ENCODE measurements at regions not wholly inside any gene's neighbourhood (a gene's known extent, or its start where the extent isn't known, plus 50 kb on each side); places are given as distances from the start of the nearest gene placed in this dataset.

- no peak for DNase-seq (ENCODE audit: low spot score)
Measured at GRCh38 chr4:52288212-52288855, 237.2 kb downstream of the SPATA18 start.

DNA sequence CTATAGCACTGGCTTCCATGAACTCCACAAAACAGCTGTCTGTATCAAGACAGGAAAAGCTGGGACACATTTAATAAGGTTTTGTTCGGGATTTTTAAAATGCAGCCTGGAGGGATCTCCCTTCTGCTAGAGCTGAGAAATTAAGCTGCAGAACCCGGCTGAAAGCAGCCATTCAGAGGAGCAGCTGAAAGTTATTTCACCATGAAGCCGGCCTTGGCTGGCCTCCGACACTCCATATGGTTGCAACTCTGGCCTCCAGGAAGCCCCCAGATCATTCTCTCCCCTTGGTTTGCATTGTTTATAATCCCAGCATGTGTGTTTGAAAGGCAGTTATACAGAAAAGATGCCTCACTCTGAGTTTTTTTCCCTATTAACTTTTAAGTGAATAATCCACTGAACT, 239.4 kb downstream of the SPATA18 start:
- no peak for DNase-seq (ENCODE audit: low spot score)

GRCh38 chr4:52292245-52292644, 241.1 kb downstream of the SPATA18 start:
- DNase-seq (ENCODE audit: low spot score), result no peak

DNA sequence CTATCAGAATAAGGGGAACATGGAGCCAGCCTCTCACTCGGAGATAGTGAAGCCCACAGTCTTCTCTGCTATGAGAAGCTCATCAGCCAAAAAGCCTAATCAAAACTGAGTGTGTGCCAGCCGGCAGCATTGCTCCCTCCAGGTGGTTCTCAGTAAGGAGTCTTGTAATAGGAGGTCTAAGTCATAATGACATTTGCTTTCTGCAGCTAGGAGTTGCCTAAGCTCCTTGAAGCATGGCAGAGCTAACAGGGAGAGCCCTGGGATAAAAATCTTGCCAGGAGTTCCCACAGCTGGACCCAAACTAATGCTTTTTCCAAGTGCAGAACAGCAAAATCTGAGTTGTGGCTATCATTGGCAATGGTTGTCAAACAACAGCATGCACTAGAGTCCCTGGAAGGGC, 245.2 kb downstream of the SPATA18 start:
- DNase-seq (ENCODE audit: low spot score), result no peak

DNA sequence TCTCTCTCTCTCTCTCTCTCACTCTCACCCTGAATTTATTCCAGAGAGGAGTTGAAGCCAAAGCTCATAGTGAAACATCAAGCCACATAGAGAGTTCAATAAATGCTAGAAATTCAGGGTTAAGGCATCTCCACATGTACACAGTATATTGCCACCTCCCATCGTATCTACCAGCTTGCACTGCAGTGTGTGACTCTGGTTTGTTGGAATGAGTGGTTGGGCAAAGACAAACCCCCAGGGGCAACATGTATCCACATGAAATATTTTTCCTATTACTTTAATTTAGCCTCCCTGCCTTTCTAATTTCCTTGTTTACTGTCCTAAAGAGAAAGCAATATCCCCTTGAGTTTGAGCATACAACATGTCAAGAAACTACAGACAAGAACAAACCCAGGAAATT, 247.3 kb downstream of the SPATA18 start:
- DNase-seq (ENCODE audit: low spot score), result no peak

DNA sequence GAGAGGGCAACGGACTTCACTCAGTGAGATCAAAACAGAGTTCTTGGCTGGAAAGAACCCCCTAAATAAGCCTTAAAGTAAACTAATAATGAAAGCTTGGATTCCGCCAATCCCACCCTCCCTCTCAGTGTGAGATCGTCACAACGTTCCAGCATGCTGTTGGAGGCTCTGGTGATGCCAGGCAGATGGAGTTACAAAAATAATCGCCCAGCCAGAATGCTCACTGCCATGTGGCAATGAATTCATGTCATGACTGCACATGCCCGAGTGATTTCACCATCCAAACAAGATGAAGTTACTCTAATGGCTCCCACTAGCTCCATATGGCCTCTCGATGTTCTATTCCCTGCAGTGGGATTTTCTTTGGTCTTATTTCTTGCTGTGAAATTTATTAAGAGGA, 248.0 kb downstream of the SPATA18 start:
- no peak for DNase-seq (ENCODE audit: low spot score)

DNA sequence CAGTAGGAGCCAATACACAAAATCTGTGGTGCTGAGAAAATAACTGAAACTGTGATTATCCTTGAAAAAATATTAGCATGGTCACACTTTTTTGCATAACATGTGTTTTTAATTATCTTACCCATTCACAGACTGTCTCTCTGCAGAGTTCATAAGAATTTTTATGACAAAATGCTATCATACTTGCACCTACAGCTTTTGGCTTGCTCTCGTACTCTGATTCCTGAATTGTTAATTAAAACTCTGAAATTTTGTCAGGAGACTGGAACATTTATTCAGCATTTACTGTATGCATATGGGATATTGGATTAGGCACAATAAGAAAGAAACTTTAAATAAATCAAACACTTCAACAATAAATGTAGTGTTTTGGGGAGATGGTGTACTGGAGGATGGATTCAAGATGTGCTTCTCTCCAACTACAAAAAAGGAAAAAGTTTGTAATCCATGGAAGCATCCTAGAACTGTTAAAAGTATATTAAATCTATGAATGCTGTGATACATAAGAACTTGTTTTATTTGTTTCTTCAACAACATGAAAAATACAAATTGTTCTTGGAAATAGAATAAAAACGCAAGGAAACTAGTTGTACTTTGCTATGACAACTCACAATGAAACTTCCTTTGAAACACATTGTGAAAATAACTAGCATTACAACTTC, 260.5 kb downstream of the SPATA18 start:
- DNase-seq (ENCODE audit: low spot score), result no peak

DNA sequence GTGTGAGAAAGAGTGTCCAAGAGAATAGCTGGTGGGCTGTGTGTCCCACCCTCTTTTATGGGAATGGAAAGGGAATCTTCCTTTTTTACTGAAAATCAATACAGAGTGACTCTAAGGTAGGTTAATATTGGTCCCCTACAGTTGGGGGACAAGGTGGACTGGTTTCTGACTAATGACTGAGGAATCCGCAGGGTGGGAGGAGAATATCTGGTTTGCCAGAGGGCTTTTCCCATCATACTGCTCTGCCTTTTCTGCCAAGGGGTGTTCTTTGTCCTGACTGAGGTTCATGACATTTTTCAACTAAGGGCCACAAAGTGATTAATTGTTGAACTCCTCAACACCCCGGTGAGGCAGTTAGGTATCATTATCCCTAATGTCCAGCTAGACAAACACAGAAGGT, 261.6 kb downstream of the SPATA18 start:
- DNase-seq (ENCODE audit: low spot score), result no peak

GRCh38 chr4:52317361-52317879, 266.3 kb downstream of the SPATA18 start:
- no peak for DNase-seq (ENCODE audit: low spot score)

- DNase-seq (ENCODE audit: low spot score), result no peak
Measured at GRCh38 chr4:52317981-52318380, 266.9 kb downstream of the SPATA18 start.

- DNase-seq (ENCODE audit: low spot score), result no peak
Measured at GRCh38 chr4:52329894-52330293, 278.8 kb downstream of the SPATA18 start.

GRCh38 chr4:52343595-52343994, 292.5 kb downstream of the SPATA18 start:
- DNase-seq (ENCODE audit: low spot score), result no peak

- DNase-seq (ENCODE audit: low spot score), result no peak
Measured at GRCh38 chr4:52350926-52351325, 299.8 kb downstream of the SPATA18 start.

GRCh38 chr4:52358366-52358765, 300.7 kb downstream of the USP46 start:
- DNase-seq (ENCODE audit: low spot score), result no peak

DNA sequence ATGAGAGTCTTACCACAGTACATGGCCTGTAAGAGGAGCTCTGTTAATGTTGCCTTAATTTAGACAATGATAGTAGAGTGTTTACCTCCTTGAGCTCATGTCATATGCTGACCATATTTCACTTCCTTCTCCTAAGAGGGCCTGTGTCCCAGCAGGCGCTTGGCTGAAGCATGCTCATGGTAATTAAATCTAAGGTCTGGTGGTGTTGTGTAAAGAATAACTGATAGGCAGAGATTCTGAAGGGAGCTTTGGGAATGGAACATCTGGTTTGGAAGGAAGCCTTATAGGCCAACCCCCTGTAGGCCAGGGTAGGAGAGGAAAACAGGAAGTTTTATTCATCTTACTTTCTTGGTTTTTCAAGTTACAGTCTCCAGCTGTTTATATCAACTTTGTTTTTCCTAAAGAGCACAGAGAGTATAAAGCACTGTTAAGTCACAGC, 300.2 kb downstream of the USP46 start:
- DNase-seq (ENCODE audit: low spot score), result no peak

- DNase-seq (ENCODE audit: low spot score), result no peak
Measured at GRCh38 chr4:52366191-52366590, 292.9 kb downstream of the USP46 start.

DNA sequence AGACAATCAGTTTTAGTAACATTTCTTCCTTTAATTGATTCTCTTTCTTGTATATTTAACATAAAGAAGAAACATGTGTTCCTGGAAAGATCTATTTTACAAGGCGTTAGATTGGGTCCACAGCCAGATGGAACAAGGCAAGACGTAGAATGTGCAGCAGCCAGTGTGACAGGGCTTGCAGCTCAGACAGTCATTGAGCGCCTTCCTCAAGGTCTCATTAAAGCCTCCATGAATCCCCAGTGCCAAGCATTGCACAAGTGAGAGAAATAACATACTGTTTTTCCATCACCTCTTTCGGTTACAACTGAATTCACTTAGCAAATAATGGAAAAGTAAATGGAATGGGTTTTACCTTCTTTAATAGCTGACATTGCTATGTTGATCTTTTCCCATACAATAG, 292.5 kb downstream of the USP46 start:
- no peak for DNase-seq (ENCODE audit: low spot score)

- no peak for DNase-seq (ENCODE audit: low spot score)
Measured at GRCh38 chr4:52367282-52367830, 291.7 kb downstream of the USP46 start.

DNA sequence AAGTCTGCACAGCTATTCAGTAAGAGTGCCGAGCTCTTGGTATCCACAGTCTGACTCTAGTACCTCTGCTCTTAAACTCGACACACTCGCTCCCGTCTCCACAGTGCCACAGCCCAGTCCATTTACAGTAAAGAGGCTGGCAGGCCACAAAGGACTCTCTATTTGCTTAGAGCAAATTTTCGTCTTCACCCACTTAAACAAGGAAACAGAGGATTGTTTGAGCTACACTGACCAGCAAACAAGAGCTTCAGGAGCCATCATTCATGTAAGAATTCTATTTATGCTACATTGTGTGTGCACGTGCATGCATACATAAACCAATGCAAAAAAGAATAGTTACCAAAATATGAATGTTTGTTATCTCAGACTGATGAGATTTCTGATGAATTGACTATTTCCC, 290.2 kb downstream of the USP46 start:
- DNase-seq (ENCODE audit: low spot score), result no peak

DNA sequence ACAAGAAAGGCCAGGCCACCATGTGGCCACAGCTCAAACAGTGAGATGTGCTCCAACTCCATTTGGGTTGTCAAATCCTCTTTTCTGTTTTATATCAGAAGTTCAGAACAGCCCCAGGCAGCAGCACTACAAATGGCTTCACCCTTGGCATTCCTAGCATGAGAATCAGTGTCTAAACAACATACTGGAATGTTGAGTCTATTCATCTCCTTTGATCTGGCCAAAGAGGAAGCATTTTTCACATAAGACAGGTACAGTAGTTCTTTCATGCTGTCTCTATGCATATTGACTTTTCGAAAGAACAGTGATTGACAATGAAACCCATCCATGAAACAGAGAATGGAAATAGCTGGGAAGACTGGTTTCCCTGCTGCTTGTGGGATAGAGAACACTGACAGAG, 289.5 kb downstream of the USP46 start:
- DNase-seq (ENCODE audit: low spot score), result no peak

- no peak for DNase-seq (ENCODE audit: low spot score)
Measured at GRCh38 chr4:52370576-52370975, 288.5 kb downstream of the USP46 start.

GRCh38 chr4:52371841-52372240, 287.3 kb downstream of the USP46 start:
- DNase-seq (ENCODE audit: low spot score), result no peak

DNA sequence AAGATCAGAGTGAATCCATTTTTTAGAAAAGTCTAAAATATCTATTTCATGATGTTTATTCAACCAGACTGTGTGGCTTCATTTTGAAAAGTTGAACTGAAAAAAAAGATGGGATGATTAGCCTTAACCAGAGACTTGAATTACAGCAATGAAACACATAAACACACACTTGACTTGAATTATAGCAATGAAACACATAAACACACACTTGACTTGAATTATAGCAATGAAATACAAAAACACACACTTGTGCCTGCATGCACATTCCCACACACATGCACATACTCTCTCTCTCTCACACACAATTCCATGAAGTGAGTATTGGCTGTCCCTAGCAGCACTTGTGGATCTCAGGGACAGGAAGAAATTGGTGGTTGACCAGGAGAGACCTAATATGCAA, 286.8 kb downstream of the USP46 start:
- no peak for DNase-seq (ENCODE audit: low spot score)

GRCh38 chr4:52372747-52373146, 286.4 kb downstream of the USP46 start:
- no peak for DNase-seq (ENCODE audit: low spot score)
